WERI-Rb-1 (cell line): ENCODE measurements at regions not wholly inside any gene's neighbourhood (a gene's known extent, or its start where the extent isn't known, plus 50 kb on each side); places are given as distances from the start of the nearest gene placed in this dataset.

ENCODE experiments used
- DNase-seq: peaks from one replicate; pipeline ENCODE4 v3.0.0-alpha.2; 2020
- H3K27ac ChIP-seq: fragments of 250-450 bp; sonication (Bioruptor Pico); 2 replicates; pipeline ENCODE4 v1.5.1; 2020; ENCODE audit warnings: mild to moderate bottlenecking, moderate library complexity
- H3K27me3 ChIP-seq: fragments of 250-450 bp; sonication (Bioruptor Pico); 2 replicates; pipeline ENCODE4 v1.5.1; 2021; ENCODE audit warnings: mild to moderate bottlenecking, low read depth, moderate library complexity; ENCODE audit not compliant: insufficient read depth, severe bottlenecking
- H3K36me3 ChIP-seq: fragments of 250-450 bp; sonication (Bioruptor Pico); 2 replicates; pipeline ENCODE4 v1.5.1; 2020; ENCODE audit warnings: mild to moderate bottlenecking, moderate library complexity
- H3K4me3 ChIP-seq: 2 replicates; pipeline ENCODE4 v1.5.1; 2011; ENCODE audit warnings: low read depth, mild to moderate bottlenecking, control low read depth, low read length
- H3K9me3 ChIP-seq: fragments of 250-450 bp; sonication (Bioruptor Pico); 2 replicates; pipeline ENCODE4 v1.5.1; 2021; ENCODE audit warnings: mild to moderate bottlenecking, moderate library complexity; ENCODE audit not compliant: severe bottlenecking
- TF ChIP-seq, protein P1 (sequence below): IDR thresholded peaks from 2 replicates; pipeline ENCODE4 v1.5.1; 2011; ENCODE audit warnings: low read depth, mild to moderate bottlenecking, control low read depth, inconsistent platforms, low read length

DNA sequence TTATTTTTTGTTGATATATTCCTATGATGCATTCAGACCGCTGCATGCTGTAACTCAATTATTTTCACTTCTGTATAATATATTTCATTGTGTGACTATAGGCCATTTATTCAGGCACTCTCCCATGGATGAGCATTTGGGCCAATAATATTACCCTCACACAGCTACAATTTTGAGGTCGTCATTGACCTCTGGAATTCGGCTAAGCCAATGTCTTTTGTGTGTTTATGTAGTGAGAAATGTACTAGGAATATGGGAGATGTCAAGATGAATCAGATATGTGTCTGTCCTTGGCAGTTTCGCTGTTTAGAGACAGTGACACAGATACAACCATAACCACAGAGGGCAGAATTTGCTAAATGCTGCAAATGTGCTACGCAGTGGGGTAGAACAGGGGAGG, 474.2 kb downstream of the ADRA2A start:
- TF ChIP-seq, protein P1, sequence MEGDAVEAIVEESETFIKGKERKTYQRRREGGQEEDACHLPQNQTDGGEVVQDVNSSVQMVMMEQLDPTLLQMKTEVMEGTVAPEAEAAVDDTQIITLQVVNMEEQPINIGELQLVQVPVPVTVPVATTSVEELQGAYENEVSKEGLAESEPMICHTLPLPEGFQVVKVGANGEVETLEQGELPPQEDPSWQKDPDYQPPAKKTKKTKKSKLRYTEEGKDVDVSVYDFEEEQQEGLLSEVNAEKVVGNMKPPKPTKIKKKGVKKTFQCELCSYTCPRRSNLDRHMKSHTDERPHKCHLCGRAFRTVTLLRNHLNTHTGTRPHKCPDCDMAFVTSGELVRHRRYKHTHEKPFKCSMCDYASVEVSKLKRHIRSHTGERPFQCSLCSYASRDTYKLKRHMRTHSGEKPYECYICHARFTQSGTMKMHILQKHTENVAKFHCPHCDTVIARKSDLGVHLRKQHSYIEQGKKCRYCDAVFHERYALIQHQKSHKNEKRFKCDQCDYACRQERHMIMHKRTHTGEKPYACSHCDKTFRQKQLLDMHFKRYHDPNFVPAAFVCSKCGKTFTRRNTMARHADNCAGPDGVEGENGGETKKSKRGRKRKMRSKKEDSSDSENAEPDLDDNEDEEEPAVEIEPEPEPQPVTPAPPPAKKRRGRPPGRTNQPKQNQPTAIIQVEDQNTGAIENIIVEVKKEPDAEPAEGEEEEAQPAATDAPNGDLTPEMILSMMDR = no peak
- no peak for DNase-seq

DNA sequence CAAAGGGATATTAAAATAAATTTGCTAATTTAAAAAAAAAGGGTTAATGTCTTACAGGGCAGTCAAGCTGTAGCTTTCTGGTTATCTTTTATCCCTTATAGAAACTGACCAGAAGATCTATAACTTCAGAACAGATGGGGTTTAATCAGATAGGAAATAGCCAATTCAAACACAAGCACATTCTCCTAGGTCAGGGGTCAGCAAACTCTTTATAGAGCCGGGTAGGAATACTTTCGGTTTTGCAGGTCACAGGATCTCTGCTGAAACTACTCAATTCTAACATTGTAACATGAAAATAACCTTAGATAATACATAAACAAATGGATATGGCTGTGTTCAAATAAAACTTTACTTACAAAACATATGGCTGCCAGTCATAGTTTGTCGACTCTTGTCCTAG, 479.8 kb downstream of the ADRA2A start:
- TF ChIP-seq, protein P1 = no peak
- Histone ChIP-seq H3K36me3 (no peaks in the 10 kb centered on the region), H3K9me3 (no peaks in the 10 kb centered on the region), H3K27ac (no peak overlapping the region), H3K4me3 (no peak overlapping the region), H3K27me3 (no peaks in the 10 kb centered on the region)
- no peak for DNase-seq

More for the DNA sequence above, 474.2 kb downstream of the ADRA2A start:
- no peaks in the 10 kb centered on the region for H3K9me3 ChIP-seq
- H3K4me3 ChIP-seq = no peak overlapping the region
- no peak overlapping the region for H3K27ac ChIP-seq
- no peaks in the 10 kb centered on the region for H3K36me3 ChIP-seq
- H3K27me3 ChIP-seq = no peaks in the 10 kb centered on the region

DNA sequence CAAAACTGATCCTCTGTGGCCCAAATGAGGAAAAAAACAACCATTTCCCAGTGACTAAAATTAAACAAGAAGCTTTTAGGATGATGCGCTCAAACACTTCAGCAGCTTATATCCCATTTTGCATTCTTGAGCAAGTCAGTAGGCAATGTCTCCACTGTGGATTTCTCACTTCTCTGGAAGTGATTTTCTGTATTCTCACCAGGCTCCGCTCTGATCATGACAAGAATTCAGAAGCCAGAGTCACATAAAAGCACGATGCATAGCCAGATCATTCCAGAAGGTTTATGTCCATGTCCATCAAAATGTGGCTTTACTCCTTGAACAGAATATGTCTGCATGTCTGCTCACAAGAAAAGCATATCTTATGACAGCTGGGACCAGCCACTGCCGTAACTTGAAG, 481.4 kb downstream of the ADRA2A start:
- no peaks in the 10 kb centered on the region for H3K36me3 ChIP-seq
- no peaks in the 10 kb centered on the region for H3K9me3 ChIP-seq
- TF ChIP-seq, protein P1 = no peak
- DNase-seq = no peak
- no peak overlapping the region for H3K4me3 ChIP-seq
- no peaks in the 10 kb centered on the region for H3K27me3 ChIP-seq
- H3K27ac ChIP-seq = no peak overlapping the region

DNA sequence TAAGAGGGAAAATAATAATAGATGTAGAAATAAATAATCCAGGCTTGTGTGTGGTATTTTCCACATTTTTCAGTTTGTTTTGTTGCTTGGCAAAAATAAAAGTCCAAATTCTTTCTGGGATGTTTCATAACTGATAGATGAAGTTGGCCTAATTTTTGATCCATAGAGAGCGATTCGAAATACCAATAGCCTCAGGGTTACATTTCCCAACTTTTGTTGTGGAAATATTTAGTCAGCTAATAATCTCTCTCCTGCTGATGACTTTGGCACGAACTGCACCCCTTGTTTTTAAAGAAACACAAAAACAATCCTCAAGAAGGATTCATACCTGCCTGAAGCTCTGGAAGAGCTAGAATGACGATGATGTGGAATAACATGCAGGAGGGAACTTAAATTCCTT, 483.2 kb downstream of the ADRA2A start:
- no peak overlapping the region for H3K4me3 ChIP-seq
- no peak for DNase-seq
- TF ChIP-seq, protein P1 = no peak

DNA sequence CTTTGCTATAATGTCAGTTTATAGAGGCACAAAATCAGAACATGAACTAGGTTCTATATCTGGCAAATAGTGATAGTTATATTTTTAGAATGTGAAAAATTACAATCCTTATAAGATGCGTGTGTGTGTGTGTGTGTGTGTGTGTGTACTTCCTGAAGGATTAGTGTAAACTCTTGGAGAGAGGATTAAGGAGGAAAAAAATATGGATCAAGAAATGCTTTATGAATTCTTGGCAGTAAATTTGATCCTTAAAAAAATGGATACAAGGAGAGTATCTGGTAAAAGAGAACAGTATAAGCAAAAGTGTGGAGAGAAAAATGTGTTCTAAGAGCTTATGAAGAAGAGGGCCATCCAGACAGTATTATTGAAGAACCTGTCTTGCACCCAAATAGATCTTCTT, 484.3 kb downstream of the ADRA2A start:
- TF ChIP-seq, protein P1 = no peak
- no peaks in the 10 kb centered on the region for H3K9me3 ChIP-seq
- DNase-seq = no peak
- no peak overlapping the region for H3K4me3 ChIP-seq
- no peaks in the 10 kb centered on the region for H3K36me3 ChIP-seq
- H3K27ac ChIP-seq = no peak overlapping the region
- H3K27me3 ChIP-seq = no peaks in the 10 kb centered on the region

More for the DNA sequence above, 483.2 kb downstream of the ADRA2A start:
- no peaks in the 10 kb centered on the region for H3K36me3 ChIP-seq
- H3K27ac ChIP-seq = no peak overlapping the region
- no peaks in the 10 kb centered on the region for H3K9me3 ChIP-seq
- no peaks in the 10 kb centered on the region for H3K27me3 ChIP-seq

DNA sequence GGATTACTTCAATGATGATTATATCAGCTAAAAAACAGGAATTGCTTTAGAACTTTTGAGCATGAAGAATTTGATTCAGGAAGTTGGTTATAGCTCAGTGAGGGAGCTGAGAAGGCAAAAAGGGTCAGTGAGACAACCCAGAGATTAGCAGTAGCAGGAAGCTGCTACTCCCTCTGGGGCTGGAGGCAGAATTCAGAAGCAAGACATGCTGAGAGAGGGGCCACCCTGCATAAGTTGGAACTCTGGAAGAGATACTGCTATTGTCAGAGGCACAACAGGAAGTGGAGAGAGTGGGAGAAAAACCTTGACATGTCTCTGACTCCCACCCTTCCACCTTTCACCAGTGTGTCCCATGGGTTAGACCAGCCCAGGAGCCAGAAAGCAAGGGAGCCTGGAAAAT, 488.7 kb downstream of the ADRA2A start:
- TF ChIP-seq, protein P1 = no peak
- Histone ChIP-seq H3K36me3 (no peaks in the 10 kb centered on the region), H3K27ac (no peak overlapping the region), H3K9me3 (no peaks in the 10 kb centered on the region), H3K27me3 (no peaks in the 10 kb centered on the region), H3K4me3 (no peak overlapping the region)
- DNase-seq = no peak
